A549 (cell line): ENCODE measurements at regions not wholly inside any gene's neighbourhood (a gene's known extent, or its start where the extent isn't known, plus 50 kb on each side); places are given as distances from the start of the nearest gene placed in this dataset.

Experiments
- ATAC-seq, 2 experiments: fragments of 200-7000 bp in 1 of 2; fragments of >200 bp in 1 of 2; cut with Nextera tagmentation in 1 of 2; cut with Tn5 transposase in 1 of 2; 3 replicates each; pipeline versions ENCODE4 v1.8.0 to v1.9.1; 2018 to 2020; ENCODE audit warnings: mild to moderate bottlenecking in 1 of 2, moderate library complexity in 1 of 2
- CTCF ChIA-PET: fragments of 300-600 bp; sonication (Branson Sonifier 250); formaldehyde crosslinking; extraction: SDS; loops from one replicate; lab custom pipeline; 2021; ENCODE audit warnings: antibody characterized with exemption, inconsistent platforms; lab: Yijun Ruan, JAX
- POLR2A ChIA-PET: fragments of 350-600 bp; formaldehyde crosslinking; extraction: SDS; loops from one replicate; lab custom pipeline; 2021; ENCODE audit warnings: antibody characterized with exemption, inconsistent platforms; lab: Yijun Ruan, JAX
- DNase-seq, 2 experiments: peaks; one replicate each; pipeline versions ENCODE4 v3.0.0 to v3.0.0-alpha.2; 2011 to 2016; ENCODE audit warnings: low read depth in 1 of 2, low spot score in 1 of 2
- FAIRE-seq: peaks from 2 replicates; lab custom pipeline; 2011; peaks lifted over from hg19 to GRCh38; lab: Jason Lieb, UNC
- H3K27ac ChIP-seq, 2 experiments: fragments of >200 bp; sonication (Bioruptor Twin); formaldehyde crosslinking; 3 replicates each; pipeline ENCODE4 v1.5.1; 2016 to 2017
- H3K4me1 ChIP-seq: fragments of >200 bp; sonication (Bioruptor Twin); formaldehyde crosslinking; 3 replicates; pipeline ENCODE4 v1.6.1; 2016
- H3K4me2 ChIP-seq: fragments of >200 bp; sonication (Bioruptor Twin); formaldehyde crosslinking; 3 replicates; pipeline ENCODE4 v1.6.1; 2016
- H3K4me3 ChIP-seq: fragments of >200 bp; sonication (Bioruptor Twin); formaldehyde crosslinking; 3 replicates; pipeline ENCODE4 v1.5.1; 2016
- H3K9me3 ChIP-seq: fragments of >200 bp; sonication (Bioruptor Twin); formaldehyde crosslinking; 3 replicates; pipeline ENCODE4 v1.6.1; 2016
- CEBPB ChIP-seq, 2 experiments: fragments of >200 bp in 1 of 2; sonication (Bioruptor Twin) in 1 of 2; formaldehyde crosslinking in 1 of 2; IDR thresholded peaks; 2 replicates each; pipeline ENCODE4 v1.6.1; 2012 to 2016
- EHF ChIP-seq: fragments of 250-450 bp; sonication (Bioruptor Pico); IDR thresholded peaks from 2 replicates; pipeline ENCODE4 v1.5.0; 2020; ENCODE audit warnings: mild to moderate bottlenecking
- EHMT2 ChIP-seq: fragments of 200-600 bp; sonication (generic); IDR thresholded peaks from 2 replicates; pipeline ENCODE4 v1.6.1; 2016; ENCODE audit warnings: antibody characterized with exemption, low read depth, mild to moderate bottlenecking, moderate library complexity
- FOSL2 ChIP-seq, 2 experiments: fragments of 450-650 bp in 1 of 2; fragments of >200 bp in 1 of 2; sonication (Bioruptor Twin) in 1 of 2; formaldehyde crosslinking; IDR thresholded peaks; 2 replicates each; pipeline versions ENCODE4 v1.5.0 to v1.6.1; 2016 to 2020; ENCODE audit warnings: mild to moderate bottlenecking in 1 of 2, moderate library complexity in 1 of 2
- FOXS1 ChIP-seq: fragments of 250-450 bp; sonication (Bioruptor Pico); IDR thresholded peaks from 2 replicates; pipeline ENCODE4 v1.5.0; 2020; ENCODE audit warnings: mild to moderate bottlenecking, moderate library complexity
- GATA3 ChIP-seq: IDR thresholded peaks from 2 replicates; pipeline ENCODE4 v1.6.1; 2012; ENCODE audit warnings: borderline replicate concordance
- HDAC2 ChIP-seq: fragments of 200-600 bp; sonication (generic); IDR thresholded peaks from 2 replicates; pipeline ENCODE4 v1.6.1; 2016
- HES2 ChIP-seq: fragments of >200 bp; sonication (Bioruptor Twin); formaldehyde crosslinking; IDR thresholded peaks from 2 replicates; pipeline ENCODE4 v1.6.1; 2016
- HEYL ChIP-seq: fragments of 250-450 bp; sonication (Bioruptor Pico); IDR thresholded peaks from 2 replicates; pipeline ENCODE4 v1.8.0; 2021; ENCODE audit warnings: mild to moderate bottlenecking, moderate library complexity
- HOXA7 ChIP-seq: fragments of 250-450 bp; sonication (Bioruptor Pico); IDR thresholded peaks from 2 replicates; pipeline ENCODE4 v1.5.0; 2020; ENCODE audit warnings: mild to moderate bottlenecking, moderate library complexity
- HOXB13 ChIP-seq: fragments of 250-450 bp; sonication (Bioruptor Pico); IDR thresholded peaks from 2 replicates; pipeline ENCODE4 v1.5.0; 2020; ENCODE audit warnings: low read depth, mild to moderate bottlenecking, moderate library complexity
- JUN ChIP-seq, 2 experiments: fragments of >200 bp; sonication (Bioruptor Twin); formaldehyde crosslinking; IDR thresholded peaks; 2 replicates in 1 of 2; 3 replicates in 1 of 2; pipeline ENCODE4 v1.6.1; 2016 to 2017
- MYC ChIP-seq: IDR thresholded peaks from 2 replicates; pipeline ENCODE4 v1.6.1; 2012; ENCODE audit warnings: mild to moderate bottlenecking, inconsistent platforms, low read length, improper control_type of control experiment, borderline replicate concordance
- NFE2L2 ChIP-seq: fragments of 150-350 bp; conservative IDR thresholded peaks from 2 replicates; pipeline ENCODE4 v1.6.1; 2014; ENCODE audit warnings: low read length
- NR3C1 ChIP-seq: fragments of >200 bp; sonication (Bioruptor Twin); formaldehyde crosslinking; IDR thresholded peaks from 3 replicates; pipeline ENCODE4 v1.6.1; 2017
- POLR2A ChIP-seq: IDR thresholded peaks from 2 replicates; pipeline ENCODE4 v1.6.1; 2012; ENCODE audit warnings: mild to moderate bottlenecking, low read length
- RCOR1 ChIP-seq: fragments of 150-350 bp; IDR thresholded peaks from 2 replicates; pipeline ENCODE4 v1.6.1; 2014; ENCODE audit warnings: antibody characterized with exemption, low read length, low read depth
- RNF2 ChIP-seq: fragments of 200-600 bp; sonication (generic); IDR thresholded peaks from 2 replicates; pipeline ENCODE4 v1.6.1; 2016; ENCODE audit warnings: low read depth, mild to moderate bottlenecking, antibody characterized with exemption, moderate library complexity, borderline replicate concordance
- SREBF2 ChIP-seq: fragments of 450-650 bp; IDR thresholded peaks from 2 replicates; pipeline ENCODE4 v1.6.1; 2014; ENCODE audit warnings: mild to moderate bottlenecking, moderate library complexity
- TP53 ChIP-seq: fragments of 250-450 bp; sonication (Bioruptor Pico); IDR thresholded peaks from 2 replicates; pipeline ENCODE4 v1.5.0; 2021; ENCODE audit warnings: mild to moderate bottlenecking, moderate library complexity
- USF2 ChIP-seq: fragments of 450-650 bp; IDR thresholded peaks from 2 replicates; pipeline ENCODE4 v1.6.1; 2014; ENCODE audit warnings: antibody characterized with exemption
- ZNF302 ChIP-seq: fragments of 250-450 bp; sonication (Bioruptor Pico); IDR thresholded peaks from 2 replicates; pipeline ENCODE4 v1.9.0; 2021; ENCODE audit warnings: inconsistent platforms, mild to moderate bottlenecking, moderate library complexity
- WGBS: methylation state at CpG from one replicate; pipeline ENCODE4 v1.1.6; 2017; ENCODE audit errors: missing lambda C conversion rate; 5-methylcytosine and 5-hydroxymethylcytosine counted together
- TF ChIP-seq, protein P1 (sequence below): fragments of >200 bp; sonication (Bioruptor Twin); formaldehyde crosslinking; IDR thresholded peaks from 3 replicates; pipeline ENCODE4 v1.6.1; 2016
- TF ChIP-seq, protein P2 (sequence below): IDR thresholded peaks from 2 replicates; pipeline ENCODE4 v1.6.1; 2012; ENCODE audit warnings: low read depth, borderline replicate concordance
- TF ChIP-seq, protein P3 (sequence below): fragments of 250-450 bp; sonication (Bioruptor Pico); IDR thresholded peaks from 2 replicates; pipeline ENCODE4 v1.5.0; 2021; ENCODE audit warnings: mild to moderate bottlenecking, moderate library complexity, borderline replicate concordance
- TF ChIP-seq, protein P4 (sequence below): fragments of 150-350 bp; IDR thresholded peaks from 2 replicates; pipeline ENCODE4 v1.6.1; 2014; ENCODE audit warnings: low read depth, mild to moderate bottlenecking, low read length

DNA sequence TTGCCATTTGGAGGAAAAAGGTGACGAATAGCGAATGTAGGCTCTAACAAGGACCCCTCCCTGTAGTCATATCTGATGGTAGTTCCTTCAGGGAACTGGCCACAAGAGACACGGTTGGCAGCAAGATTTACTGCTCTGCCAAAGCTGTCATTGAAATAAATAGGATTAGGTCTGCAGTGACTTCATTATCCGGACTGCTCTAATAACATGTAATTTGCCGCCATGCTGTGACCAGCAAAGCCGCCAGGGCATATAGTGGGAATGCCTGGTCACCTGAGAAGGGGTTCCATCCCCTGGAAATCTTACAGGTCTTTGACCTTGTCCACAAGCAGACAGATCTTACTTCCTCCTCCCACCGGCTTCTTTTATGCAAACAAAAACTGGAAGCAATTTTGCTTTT lies 59.4 kb upstream of the LAPTM4A start (continued):
- TF ChIP-seq, protein P1, sequence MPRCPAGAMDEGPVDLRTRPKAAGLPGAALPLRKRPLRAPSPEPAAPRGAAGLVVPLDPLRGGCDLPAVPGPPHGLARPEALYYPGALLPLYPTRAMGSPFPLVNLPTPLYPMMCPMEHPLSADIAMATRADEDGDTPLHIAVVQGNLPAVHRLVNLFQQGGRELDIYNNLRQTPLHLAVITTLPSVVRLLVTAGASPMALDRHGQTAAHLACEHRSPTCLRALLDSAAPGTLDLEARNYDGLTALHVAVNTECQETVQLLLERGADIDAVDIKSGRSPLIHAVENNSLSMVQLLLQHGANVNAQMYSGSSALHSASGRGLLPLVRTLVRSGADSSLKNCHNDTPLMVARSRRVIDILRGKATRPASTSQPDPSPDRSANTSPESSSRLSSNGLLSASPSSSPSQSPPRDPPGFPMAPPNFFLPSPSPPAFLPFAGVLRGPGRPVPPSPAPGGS, result no peak
- TF ChIP-seq NR3C1, result no peak
- no peak for TF ChIP-seq FOXS1 (CRISPR knock-in tag)

- no peak for ATAC-seq
- no peak overlapping the region for H3K4me3 ChIP-seq
- TF ChIP-seq, protein P1, result no peak
- TF ChIP-seq GATA3 (no peak), USF2 (no peak), RCOR1 (no peak)
- no peak for DNase-seq
- 0 out of 3 replicates have a peak, but pooled peaks cover 3% of the 10 kb centered on the region for H3K9me3 ChIP-seq
- H3K4me1 ChIP-seq, result peaks cover 32% of the 10 kb centered on the region
- WGBS, result 97% methylated on average over 3 of the region's 3 CpGs
- ChIA-PET CTCF (interaction anchor here (1.2 to 12.6 kb wide), 5 partner anchors 11 to 112 kb away, joined by 3 to 149 read pairs (median 5); partner anchors contain the start of gene SDC1), POLR2A (no interaction called here)
- FAIRE-seq, result no peak
- no peak overlapping the region for H3K4me2 ChIP-seq
- no peak overlapping the region for H3K27ac ChIP-seq
Measured at GRCh38 chr2:20110383-20110782, 59.0 kb upstream of the LAPTM4A start.

DNA sequence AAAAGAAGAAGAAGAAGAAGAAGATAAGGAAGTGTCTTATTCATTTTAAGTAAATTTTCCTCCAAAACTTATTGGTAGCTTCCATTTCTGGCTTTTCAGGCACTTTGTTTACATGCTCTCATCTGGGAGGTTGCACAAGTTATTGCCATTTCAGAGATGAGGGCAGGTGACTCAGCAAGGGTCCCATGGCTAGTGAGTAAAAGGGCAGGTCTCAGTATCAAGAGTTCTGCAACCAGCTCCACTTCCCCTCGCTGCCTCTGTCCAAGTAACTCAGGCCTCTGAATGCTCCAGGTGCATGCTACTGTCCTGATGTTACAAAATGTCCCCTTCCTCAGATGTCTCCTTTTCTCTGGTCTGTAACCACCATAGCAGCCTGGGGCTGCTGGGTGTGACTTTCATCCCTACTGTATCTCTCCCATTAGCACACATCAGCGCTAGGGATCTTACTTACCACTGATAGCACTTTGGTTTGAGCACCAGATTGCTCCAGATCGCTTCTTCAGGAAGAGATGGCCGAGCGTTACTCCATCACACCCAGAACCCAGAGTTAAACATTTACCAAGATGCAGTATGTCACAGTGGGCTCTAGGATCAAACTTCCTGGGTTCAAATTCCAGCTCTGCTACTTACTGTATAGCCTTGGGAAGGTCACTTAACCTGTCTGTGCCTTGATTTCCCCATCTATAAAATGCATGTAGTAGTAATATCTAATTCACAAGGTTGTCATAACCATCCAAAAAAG lies 57.4 kb upstream of the LAPTM4A start:
- POLR2A ChIA-PET, result interaction anchor here (0.7 to 0.9 kb wide), 3 partner anchors 56 to 115 kb away, joined by 3 to 9 read pairs (median 3); no protein-coding TSS in a partner anchor
- WGBS, result 36% methylated on average over 5 of the region's 5 CpGs
- DNase-seq (peak in 1 of 2 experiments; percentile 57), FAIRE-seq (no peak), ATAC-seq (peak; percentile 57 to 70)
- Histone ChIP-seq H3K9me3 (0 out of 3 replicates have a peak, but pooled peaks cover 3% of the 10 kb centered on the region), H3K4me2 (peak overlapping the region; percentile 64), H3K4me1 (peaks cover 32% of the 10 kb centered on the region), H3K27ac (peak overlapping the region; percentile 57 to 79), H3K4me3 (no peak overlapping the region)
- CTCF ChIA-PET, result interaction anchor here (0.6 to 12.6 kb wide), 15 partner anchors 10 to 218 kb away, joined by 3 to 149 read pairs (median 4); partner anchors contain the start of gene SDC1
- TF ChIP-seq HOXA7 (CRISPR knock-in tag) (no peak), FOSL2 (IDR thresholded peaks at IDR 0.05) (no peak), FOSL2 (CRISPR knock-in tag; IDR thresholded peaks at IDR 0.05) (peak; percentile 56; the same call in 1 of the 2 replicates), HOXB13 (CRISPR knock-in tag) (no peak), JUN (IDR thresholded peaks at IDR 0.05) (no peak), TP53 (CRISPR knock-in tag) (no peak), HES2 (no peak), EHMT2 (no peak), RNF2 (no peak), NFE2L2 (0 out of 2 replicates have a peak, but pooled peaks have one; percentile 6), EHF (no peak), MYC (0 out of 2 replicates have a peak, but pooled peaks have one; percentile 18), SREBF2 (no peak), ZNF302 (no peak), HEYL (CRISPR knock-in tag) (no peak), RCOR1 (no peak), CEBPB (IDR thresholded peaks at IDR 0.05) (peak; percentile 79 to 80), HDAC2 (no peak), POLR2A (no peak)
- TF ChIP-seq, protein P2, sequence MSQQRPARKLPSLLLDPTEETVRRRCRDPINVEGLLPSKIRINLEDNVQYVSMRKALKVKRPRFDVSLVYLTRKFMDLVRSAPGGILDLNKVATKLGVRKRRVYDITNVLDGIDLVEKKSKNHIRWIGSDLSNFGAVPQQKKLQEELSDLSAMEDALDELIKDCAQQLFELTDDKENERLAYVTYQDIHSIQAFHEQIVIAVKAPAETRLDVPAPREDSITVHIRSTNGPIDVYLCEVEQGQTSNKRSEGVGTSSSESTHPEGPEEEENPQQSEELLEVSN, result no peak
- TF ChIP-seq, protein P3, sequence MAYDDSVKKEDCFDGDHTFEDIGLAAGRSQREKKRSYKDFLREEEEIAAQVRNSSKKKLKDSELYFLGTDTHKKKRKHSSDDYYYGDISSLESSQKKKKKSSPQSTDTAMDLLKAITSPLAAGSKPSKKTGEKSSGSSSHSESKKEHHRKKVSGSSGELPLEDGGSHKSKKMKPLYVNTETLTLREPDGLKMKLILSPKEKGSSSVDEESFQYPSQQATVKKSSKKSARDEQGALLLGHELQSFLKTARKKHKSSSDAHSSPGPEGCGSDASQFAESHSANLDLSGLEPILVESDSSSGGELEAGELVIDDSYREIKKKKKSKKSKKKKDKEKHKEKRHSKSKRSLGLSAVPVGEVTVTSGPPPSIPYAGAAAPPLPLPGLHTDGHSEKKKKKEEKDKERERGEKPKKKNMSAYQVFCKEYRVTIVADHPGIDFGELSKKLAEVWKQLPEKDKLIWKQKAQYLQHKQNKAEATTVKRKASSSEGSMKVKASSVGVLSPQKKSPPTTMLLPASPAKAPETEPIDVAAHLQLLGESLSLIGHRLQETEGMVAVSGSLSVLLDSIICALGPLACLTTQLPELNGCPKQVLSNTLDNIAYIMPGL (CRISPR knock-in tag), result no peak
- TF ChIP-seq, protein P4, sequence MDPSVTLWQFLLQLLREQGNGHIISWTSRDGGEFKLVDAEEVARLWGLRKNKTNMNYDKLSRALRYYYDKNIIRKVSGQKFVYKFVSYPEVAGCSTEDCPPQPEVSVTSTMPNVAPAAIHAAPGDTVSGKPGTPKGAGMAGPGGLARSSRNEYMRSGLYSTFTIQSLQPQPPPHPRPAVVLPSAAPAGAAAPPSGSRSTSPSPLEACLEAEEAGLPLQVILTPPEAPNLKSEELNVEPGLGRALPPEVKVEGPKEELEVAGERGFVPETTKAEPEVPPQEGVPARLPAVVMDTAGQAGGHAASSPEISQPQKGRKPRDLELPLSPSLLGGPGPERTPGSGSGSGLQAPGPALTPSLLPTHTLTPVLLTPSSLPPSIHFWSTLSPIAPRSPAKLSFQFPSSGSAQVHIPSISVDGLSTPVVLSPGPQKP, result no peak
